B cell (primary cell): ENCODE measurements at regions not wholly inside any gene's neighbourhood (a gene's known extent, or its start where the extent isn't known, plus 50 kb on each side); places are given as distances from the start of the nearest gene placed in this dataset.

Source experiments
- ATAC-seq: fragments of 200-7000 bp; cut with Tn5 transposase; one replicate; pipeline ENCODE4 v1.10.0; 2021; ENCODE audit warnings: low read depth, mild to moderate bottlenecking, moderate number of reproducible peaks, moderate library complexity
- CTCF ChIA-PET: fragments of 350-600 bp; sonication (Branson Sonifier 250); formaldehyde crosslinking; loops from one replicate; lab custom pipeline; 2021; ENCODE audit warnings: antibody characterized with exemption, inconsistent platforms; lab: Charles Lee
- POLR2A ChIA-PET: fragments of 350-600 bp; sonication (Branson Sonifier 250); formaldehyde crosslinking; loops from one replicate; lab custom pipeline; 2021; ENCODE audit warnings: antibody characterized with exemption; lab: Charles Lee
- DNase-seq: peaks from one replicate; pipeline ENCODE4 v3.0.0; 2013
- H2AFZ ChIP-seq: 2 replicates; pipeline ENCODE4 v1.6.1; 2012; ENCODE audit warnings: mild to moderate bottlenecking, low read depth, low read length; ENCODE audit not compliant: insufficient read depth, poor library complexity, severe bottlenecking
- H3K27ac ChIP-seq, 2 donors: 1 replicate in 1 of 2; 2 replicates in 1 of 2; pipeline ENCODE4 v1.5.1; 2012 to 2013; ENCODE audit warnings: low read length in 2 of 2, mild to moderate bottlenecking in 2 of 2, moderate library complexity in 1 of 2
- H3K27me3 ChIP-seq, 4 experiments: fragments of 200-600 bp in 1 of 4; sonication (generic) in 1 of 4; replicated peaks in 1 of 4; 1 replicate in 2 of 4; 2 replicates in 2 of 4; pipeline versions ENCODE4 v1.6.1 to v1.7.0; 2013 to 2016; ENCODE audit warnings: low read length in 3 of 4, mild to moderate bottlenecking in 2 of 4, mixed read lengths in 1 of 4, moderate library complexity in 1 of 4; ENCODE audit not compliant: insufficient read depth in 4 of 4, control insufficient read depth in 3 of 4; ENCODE audit errors: control extremely low read depth in 1 of 4
- H3K36me3 ChIP-seq, 2 experiments: replicated peaks in 1 of 2; 1 replicate in 1 of 2; 2 replicates in 1 of 2; pipeline versions ENCODE4 v1.6.1 to v1.7.1; 2013; ENCODE audit warnings: low read length in 1 of 2; ENCODE audit not compliant: insufficient read depth in 2 of 2, control insufficient read depth in 1 of 2; ENCODE audit errors: control extremely low read depth in 1 of 2, extremely low read depth in 1 of 2
- H3K4me1 ChIP-seq, 2 donors: fragments of 200-600 bp in 1 of 2; sonication (generic) in 1 of 2; 1 replicate in 1 of 2; 2 replicates in 1 of 2; pipeline versions ENCODE4 v1.5.1 to v1.6.1; 2013 to 2017; ENCODE audit warnings: low read length in 2 of 2; ENCODE audit not compliant: control insufficient read depth in 2 of 2, insufficient read depth in 2 of 2
- H3K4me2 ChIP-seq: replicated peaks from 2 replicates; pipeline ENCODE3; 2012; ENCODE audit warnings: mild to moderate bottlenecking, low read depth, low read length; ENCODE audit not compliant: poor library complexity, severe bottlenecking
- H3K4me3 ChIP-seq, 5 experiments: fragments of 200-600 bp in 1 of 5; sonication (generic) in 1 of 5; 1 replicate in 3 of 5; 2 replicates in 2 of 5; pipeline versions ENCODE4 v1.5.1 to v1.7.0; 2011 to 2016; ENCODE audit warnings: low read length in 4 of 5, mild to moderate bottlenecking in 4 of 5, low read depth in 2 of 5, control low read depth in 1 of 5, moderate library complexity in 1 of 5; ENCODE audit not compliant: insufficient read depth in 1 of 5; ENCODE audit errors: control extremely low read depth in 1 of 5, extremely low read depth in 1 of 5
- H3K79me2 ChIP-seq: fragments of 200-600 bp; sonication (generic); one replicate; pipeline ENCODE4 v1.6.0; 2016; ENCODE audit warnings: low read length; ENCODE audit not compliant: control insufficient read depth, insufficient read depth
- H3K9ac ChIP-seq: fragments of 200-600 bp; sonication (generic); 2 replicates; pipeline ENCODE4 v1.6.1; 2017; ENCODE audit warnings: mild to moderate bottlenecking, low read length, moderate library complexity
- H3K9me3 ChIP-seq, 3 donors: one replicate each; pipeline versions ENCODE4 v1.6.1 to v1.7.1; 2013; ENCODE audit warnings: low read length in 2 of 3; ENCODE audit not compliant: control insufficient read depth in 2 of 3, insufficient read depth in 1 of 3; ENCODE audit errors: control extremely low read depth in 1 of 3
- H4K20me1 ChIP-seq: 2 replicates; pipeline ENCODE4 v1.6.0; 2012; ENCODE audit warnings: mild to moderate bottlenecking, low read length; ENCODE audit not compliant: insufficient read depth, control insufficient read depth, poor library complexity, severe bottlenecking
- H3K27ac Mint-ChIP-seq: one replicate; pipeline ENCODE4 v1.8.0; 2021; ENCODE audit warnings: mixed read lengths
- H3K27me3 Mint-ChIP-seq: one replicate; pipeline ENCODE4 v1.8.0; 2021; ENCODE audit warnings: mixed read lengths
- H3K4me1 Mint-ChIP-seq: one replicate; pipeline ENCODE4 v1.8.0; 2021; ENCODE audit warnings: mixed read lengths
- H3K4me3 Mint-ChIP-seq: one replicate; pipeline ENCODE4 v1.8.0; 2021; ENCODE audit warnings: mixed read lengths
- H3K9me3 Mint-ChIP-seq: one replicate; pipeline ENCODE4 v1.8.0; 2022; ENCODE audit warnings: mixed read lengths; ENCODE audit not compliant: insufficient read depth
- CTCF ChIP-seq: fragments of 200-600 bp; IDR thresholded peaks from one replicate; pipeline ENCODE4 v1.8.0; 2022; ENCODE audit warnings: antibody characterized with exemption, mild to moderate bottlenecking
- EZH2 ChIP-seq: IDR thresholded peaks from 2 replicates; pipeline ENCODE4 v1.6.1; 2012; ENCODE audit warnings: borderline replicate concordance, low read depth, mild to moderate bottlenecking, moderate library complexity, low read length; ENCODE audit not compliant: insufficient read depth, poor library complexity, severe bottlenecking
- WGBS: methylation state at CpG from one replicate; pipeline ENCODE4 v1.1.5; 2013; ENCODE audit warnings: missing lambda C conversion rate; ENCODE audit not compliant: insufficient coverage; 5-methylcytosine and 5-hydroxymethylcytosine counted together
- intact Hi-C: fragments of 100-400 bp; cut with micrococcal nuclease; formaldehyde crosslinking; loops from one replicate; pipeline ENCODE4 v1.10.0; 2022

GRCh38 chr16:54490112-54490488, 203.5 kb upstream of the IRX3 start:
- POLR2A ChIA-PET, result no interaction called here
- no peak overlapping the region for H3K27ac Mint-ChIP-seq
- DNase-seq (no peak), ATAC-seq (no peak)
- Histone ChIP-seq H3K4me2 (no peak overlapping the region), H4K20me1 (no peaks in the 10 kb centered on the region), H3K27ac (no peak overlapping the region), H3K36me3 (no peaks in the 10 kb centered on the region), H3K4me1 (no peaks in the 10 kb centered on the region), H3K9me3 (no peaks in the 10 kb centered on the region), H3K4me3 (no peak overlapping the region), H2AFZ (no peak overlapping the region), H3K9ac (no peak overlapping the region), H3K27me3 (no peaks in the 10 kb centered on the region), H3K79me2 (no peaks in the 10 kb centered on the region)
- WGBS, result no CpG with 5 or more reads among the region's 2 CpGs
- intact Hi-C loops, result no loop called here
- CTCF ChIA-PET, result no interaction called here
- TF ChIP-seq CTCF, result no peak
- TF ChIP-seq EZH2, result no peak
- no peak overlapping the region for H3K4me3 Mint-ChIP-seq
- H3K4me1 Mint-ChIP-seq, result no peaks in the 10 kb centered on the region
- no peaks in the 10 kb centered on the region for H3K27me3 Mint-ChIP-seq
- H3K9me3 Mint-ChIP-seq, result no peaks in the 10 kb centered on the region

GRCh38 chr16:54489225-54490111, 202.9 kb upstream of the IRX3 start:
- 93% methylated on average over 2 of the region's 11 CpGs for WGBS
- no peaks in the 10 kb centered on the region for H3K27me3 ChIP-seq
- peaks cover 0 to 2% (median 0%) of the 10 kb centered on the region in 3 donors for H3K9me3 ChIP-seq
- Mint-ChIP-seq H3K27me3 (no peaks in the 10 kb centered on the region), H3K9me3 (no peaks in the 10 kb centered on the region), H3K27ac (no peak overlapping the region), H3K4me1 (no peaks in the 10 kb centered on the region), H3K4me3 (no peak overlapping the region)
- ChIA-PET CTCF (no interaction called here), POLR2A (no interaction called here)
- ATAC-seq, result no peak
- H3K4me3 ChIP-seq, result no peak overlapping the region
- H3K9ac ChIP-seq, result no peak overlapping the region
- no peak overlapping the region for H3K4me2 ChIP-seq
- H3K4me1 ChIP-seq, result no peaks in the 10 kb centered on the region
- no peak overlapping the region for H3K27ac ChIP-seq
- TF ChIP-seq CTCF (no peak), EZH2 (no peak)
- H3K36me3 ChIP-seq, result no peaks in the 10 kb centered on the region
- DNase-seq, result no peak
- no peaks in the 10 kb centered on the region for H4K20me1 ChIP-seq
- H3K79me2 ChIP-seq, result no peaks in the 10 kb centered on the region
- no peak overlapping the region for H2AFZ ChIP-seq
- intact Hi-C loops, result no loop called here
